Hepatocyte (in vitro differentiated cells): ENCODE measurements at regions not wholly inside any gene's neighbourhood (a gene's known extent, or its start where the extent isn't known, plus 50 kb on each side); places are given as distances from the start of the nearest gene placed in this dataset.

ENCODE experiments used
- DNase-seq: peaks from one replicate; pipeline ENCODE4 v3.0.0-alpha.2; 2016; ENCODE audit warnings: low spot score
- H2AFZ ChIP-seq: fragments of 200-600 bp; sonication (generic); 2 replicates; pipeline ENCODE4 v1.6.0; 2016; ENCODE audit warnings: antibody characterized with exemption, mild to moderate bottlenecking
- H3K27ac ChIP-seq: fragments of 200-600 bp; sonication (generic); 2 replicates; pipeline ENCODE4 v1.5.1; 2016; ENCODE audit warnings: mild to moderate bottlenecking
- H3K27me3 ChIP-seq: fragments of 200-600 bp; sonication (generic); 2 replicates; pipeline ENCODE4 v1.6.1; 2016
- H3K36me3 ChIP-seq: fragments of 200-600 bp; sonication (generic); replicated peaks from 2 replicates; pipeline ENCODE4 v1.5.1; 2016; ENCODE audit warnings: low read depth; ENCODE audit not compliant: insufficient read depth
- H3K4me1 ChIP-seq: fragments of 200-600 bp; sonication (generic); 2 replicates; pipeline ENCODE4 v1.5.1; 2016; ENCODE audit warnings: mild to moderate bottlenecking, moderate library complexity; ENCODE audit not compliant: insufficient read depth
- H3K4me2 ChIP-seq: fragments of 200-600 bp; sonication (generic); 2 replicates; pipeline ENCODE4 v1.6.0; 2016
- H3K4me3 ChIP-seq: fragments of 200-600 bp; sonication (generic); 2 replicates; pipeline ENCODE4 v1.5.1; 2016; ENCODE audit warnings: mild to moderate bottlenecking
- H3K79me2 ChIP-seq: fragments of 200-600 bp; sonication (generic); 2 replicates; pipeline ENCODE4 v1.6.0; 2017; ENCODE audit warnings: mild to moderate bottlenecking
- H3K9me2 ChIP-seq: fragments of 200-600 bp; sonication (generic); replicated peaks from 2 replicates; pipeline ENCODE4 v1.6.0; 2017; ENCODE audit warnings: mild to moderate bottlenecking; ENCODE audit not compliant: insufficient read depth
- H3K9me3 ChIP-seq: fragments of 200-600 bp; sonication (generic); 2 replicates; pipeline ENCODE4 v1.5.1; 2016; ENCODE audit warnings: low read depth, mild to moderate bottlenecking
- H4K20me1 ChIP-seq: fragments of 200-600 bp; sonication (generic); 2 replicates; pipeline ENCODE4 v1.6.0; 2016; ENCODE audit warnings: mild to moderate bottlenecking; ENCODE audit not compliant: insufficient read depth, poor library complexity, severe bottlenecking
- EZH2 ChIP-seq: fragments of 200-600 bp; sonication (generic); IDR thresholded peaks from 2 replicates; pipeline ENCODE4 v1.6.1; 2016; ENCODE audit warnings: antibody characterized with exemption, mild to moderate bottlenecking, borderline replicate concordance
- EZH2phosphoT487 ChIP-seq: fragments of 200-600 bp; sonication (generic); IDR thresholded peaks from one replicate; pipeline ENCODE4 v1.6.1; 2018; ENCODE audit warnings: antibody characterized with exemption, mild to moderate bottlenecking, low read depth, moderate library complexity; ENCODE audit not compliant: unreplicated experiment, severe bottlenecking
- WGBS: methylation state at CpG from one replicate; pipeline ENCODE4 v1.1.6; 2016; ENCODE audit warnings: low lambda C conversion rate; ENCODE audit errors: missing lambda C conversion rate; 5-methylcytosine and 5-hydroxymethylcytosine counted together
- TF ChIP-seq, protein P1 (sequence below): fragments of 200-600 bp; sonication (generic); IDR thresholded peaks from 2 replicates; pipeline ENCODE4 v1.5.1; 2016; ENCODE audit warnings: antibody characterized with exemption, mild to moderate bottlenecking; ENCODE audit not compliant: poor library complexity

DNA sequence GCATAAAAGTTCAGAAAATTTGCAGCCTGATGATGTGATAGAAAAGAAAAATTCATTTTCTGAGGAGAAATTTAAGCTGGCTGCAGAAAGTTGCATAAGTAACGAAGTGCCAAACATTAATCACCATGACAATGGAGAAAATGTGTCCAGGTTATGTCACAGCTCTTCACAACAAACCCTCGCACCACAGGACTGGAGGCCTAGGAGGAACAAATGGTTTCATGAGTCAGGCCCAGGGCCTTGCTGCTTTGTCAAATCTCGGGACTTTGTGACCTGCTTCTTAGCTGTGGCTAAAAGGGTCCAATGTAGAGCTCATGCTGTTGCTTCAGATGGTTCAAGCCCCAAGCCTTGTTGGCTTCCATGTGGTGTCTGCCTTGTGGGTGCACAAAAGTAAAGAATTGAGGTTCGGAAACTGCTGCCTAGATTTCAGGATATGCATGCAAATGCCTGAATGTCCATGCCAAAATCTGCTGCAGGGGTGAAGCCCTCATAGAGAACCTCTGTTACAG is 527.4 kb downstream of the SH3BGRL start:
- H3K79me2 ChIP-seq, result no peaks in the 10 kb centered on the region
- H3K27me3 ChIP-seq, result no peaks in the 10 kb centered on the region
- H4K20me1 ChIP-seq, result no peaks in the 10 kb centered on the region
- no peak for DNase-seq
- H3K36me3 ChIP-seq, result no peaks in the 10 kb centered on the region
- H2AFZ ChIP-seq, result no peak overlapping the region
- no peaks in the 10 kb centered on the region for H3K4me1 ChIP-seq
- H3K27ac ChIP-seq, result no peak overlapping the region
- WGBS, result 61% methylated on average over 4 of the region's 4 CpGs
- no peak overlapping the region for H3K4me2 ChIP-seq
- H3K9me2 ChIP-seq, result no peaks in the 10 kb centered on the region
- peaks cover 8% of the 10 kb centered on the region for H3K9me3 ChIP-seq
- TF ChIP-seq, protein P1, sequence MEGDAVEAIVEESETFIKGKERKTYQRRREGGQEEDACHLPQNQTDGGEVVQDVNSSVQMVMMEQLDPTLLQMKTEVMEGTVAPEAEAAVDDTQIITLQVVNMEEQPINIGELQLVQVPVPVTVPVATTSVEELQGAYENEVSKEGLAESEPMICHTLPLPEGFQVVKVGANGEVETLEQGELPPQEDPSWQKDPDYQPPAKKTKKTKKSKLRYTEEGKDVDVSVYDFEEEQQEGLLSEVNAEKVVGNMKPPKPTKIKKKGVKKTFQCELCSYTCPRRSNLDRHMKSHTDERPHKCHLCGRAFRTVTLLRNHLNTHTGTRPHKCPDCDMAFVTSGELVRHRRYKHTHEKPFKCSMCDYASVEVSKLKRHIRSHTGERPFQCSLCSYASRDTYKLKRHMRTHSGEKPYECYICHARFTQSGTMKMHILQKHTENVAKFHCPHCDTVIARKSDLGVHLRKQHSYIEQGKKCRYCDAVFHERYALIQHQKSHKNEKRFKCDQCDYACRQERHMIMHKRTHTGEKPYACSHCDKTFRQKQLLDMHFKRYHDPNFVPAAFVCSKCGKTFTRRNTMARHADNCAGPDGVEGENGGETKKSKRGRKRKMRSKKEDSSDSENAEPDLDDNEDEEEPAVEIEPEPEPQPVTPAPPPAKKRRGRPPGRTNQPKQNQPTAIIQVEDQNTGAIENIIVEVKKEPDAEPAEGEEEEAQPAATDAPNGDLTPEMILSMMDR, result no peak
- TF ChIP-seq EZH2phosphoT487 (no peak), EZH2 (no peak)
- H3K4me3 ChIP-seq, result no peak overlapping the region

DNA sequence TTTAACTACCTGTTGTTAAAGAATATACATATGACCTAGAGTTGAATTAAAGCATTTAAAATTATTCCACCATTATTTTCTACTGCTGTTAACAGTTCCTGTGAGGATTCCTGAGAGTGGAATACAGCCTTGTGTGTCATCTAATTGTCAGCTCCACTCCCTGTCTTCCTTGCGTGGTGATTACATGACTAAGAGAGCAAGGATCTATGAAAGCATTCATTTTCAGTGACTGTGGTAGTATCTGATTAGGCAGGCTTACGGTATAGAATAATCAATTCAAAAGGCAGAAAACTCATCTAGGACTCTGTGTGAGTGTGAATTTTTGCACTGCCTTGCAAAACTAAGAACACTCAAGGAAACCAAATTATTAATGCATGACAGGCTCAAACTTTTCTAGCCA is 577.8 kb downstream of the SH3BGRL start:
- no peaks in the 10 kb centered on the region for H3K27me3 ChIP-seq
- no peaks in the 10 kb centered on the region for H3K9me2 ChIP-seq
- DNase-seq, result no peak
- H3K36me3 ChIP-seq, result no peaks in the 10 kb centered on the region
- TF ChIP-seq EZH2 (no peak), EZH2phosphoT487 (no peak)
- TF ChIP-seq, protein P1, result no peak
- H3K9me3 ChIP-seq, result no peaks in the 10 kb centered on the region
- no peak overlapping the region for H2AFZ ChIP-seq
- H3K27ac ChIP-seq, result no peak overlapping the region
- no peak overlapping the region for H3K4me2 ChIP-seq
- 62% methylated on average over 2 of the region's 2 CpGs for WGBS
- H4K20me1 ChIP-seq, result no peaks in the 10 kb centered on the region
- no peaks in the 10 kb centered on the region for H3K79me2 ChIP-seq
- no peak overlapping the region for H3K4me3 ChIP-seq
- no peaks in the 10 kb centered on the region for H3K4me1 ChIP-seq

DNA sequence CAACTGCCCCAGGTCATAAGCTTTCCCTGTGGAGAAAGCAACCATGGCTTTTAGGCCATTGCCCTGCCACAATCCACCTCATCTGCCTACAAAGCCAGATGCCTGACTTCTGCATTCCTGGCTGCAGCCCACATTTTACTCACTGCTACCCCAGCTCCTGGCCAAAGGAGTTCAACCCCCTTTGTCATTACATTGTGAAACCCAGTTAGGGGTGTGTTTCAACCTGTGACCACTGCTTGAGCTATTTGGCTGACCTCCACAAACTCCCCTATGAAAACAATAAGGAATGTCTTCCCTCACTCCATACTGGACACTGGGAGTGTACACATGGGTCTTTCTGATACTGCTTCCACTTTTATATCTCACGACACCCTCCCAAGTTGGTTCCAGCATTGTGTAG is 589.2 kb downstream of the SH3BGRL start:
- H4K20me1 ChIP-seq, result no peaks in the 10 kb centered on the region

More for the DNA sequence above, 589.2 kb downstream of the SH3BGRL start:
- Histone ChIP-seq H3K36me3 (no peaks in the 10 kb centered on the region), H3K4me3 (no peak overlapping the region), H3K79me2 (no peaks in the 10 kb centered on the region), H3K9me3 (no peaks in the 10 kb centered on the region), H2AFZ (no peak overlapping the region), H3K27ac (no peak overlapping the region), H3K4me2 (no peak overlapping the region), H3K4me1 (no peaks in the 10 kb centered on the region), H3K27me3 (no peaks in the 10 kb centered on the region), H3K9me2 (no peaks in the 10 kb centered on the region)
- 85% methylated on average over 1 of the region's 1 CpG for WGBS
- TF ChIP-seq, protein P1, result no peak
- no peak for TF ChIP-seq EZH2
- no peak for TF ChIP-seq EZH2phosphoT487
- DNase-seq, result no peak
